ENCODE measurements at regions not wholly inside any gene's neighbourhood (a gene's known extent, or its start where the extent isn't known, plus 50 kb on each side); places are given as distances from the start of the nearest gene placed in this dataset.

DNA sequence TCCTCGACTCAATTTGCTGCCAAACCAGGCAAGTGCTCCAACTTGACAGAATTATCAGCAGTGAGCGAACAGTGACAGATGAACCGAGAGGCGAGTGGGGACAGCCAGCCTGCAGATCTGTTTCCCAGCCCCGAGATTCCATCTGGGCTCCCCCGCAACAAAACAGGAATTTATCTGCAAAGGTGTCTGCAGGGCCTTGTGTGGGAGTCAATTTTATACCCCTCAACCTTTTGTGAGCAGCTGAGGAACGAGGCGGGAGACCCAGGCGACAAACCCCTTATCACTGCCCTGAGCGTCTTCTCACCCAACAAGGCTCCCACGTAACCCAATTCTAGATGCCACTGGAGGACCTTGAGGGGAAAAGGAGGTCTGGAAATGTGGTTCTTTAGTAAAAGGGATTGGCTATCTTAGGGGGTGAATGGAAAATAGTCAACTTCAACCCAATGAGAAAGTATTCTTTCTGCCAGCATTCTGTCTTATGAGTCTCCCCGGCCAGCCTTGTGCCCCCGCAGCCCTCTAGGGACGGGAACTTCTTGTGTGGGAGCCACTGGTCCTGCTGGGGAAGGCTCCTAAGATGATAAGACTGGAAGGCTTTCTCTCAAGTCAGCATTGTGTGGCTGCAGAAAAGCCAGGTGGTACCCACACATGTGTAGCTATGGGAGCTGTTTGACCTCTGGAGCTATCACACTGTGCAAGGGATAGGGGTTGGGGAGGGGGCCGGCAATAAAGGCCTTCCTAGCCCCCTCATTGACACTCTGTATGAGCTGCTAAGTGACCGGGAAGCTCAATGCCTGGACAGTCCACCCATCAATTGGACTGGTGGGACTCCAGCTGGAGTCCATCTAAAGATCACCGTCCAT lies 527.9 kb downstream of the SHQ1 start:
- TF ChIP-seq CHD2 (IDR thresholded peaks at IDR 0.05; ENCODE audit: low read length, partially characterized antibody) (no peak), TEAD4 (IDR thresholded peaks at IDR 0.05; ENCODE audit: borderline replicate concordance, insufficient read depth) (no peak), MAX (IDR thresholded peaks at IDR 0.05; ENCODE audit: low read depth) (no peak), GABPA (IDR thresholded peaks at IDR 0.05; ENCODE audit: low read depth) (no peak), EZH2phosphoT487 (IDR thresholded peaks at IDR 0.05; ENCODE audit: borderline replicate concordance, low read depth) (no peak)
- TF ChIP-seq, protein P1, sequence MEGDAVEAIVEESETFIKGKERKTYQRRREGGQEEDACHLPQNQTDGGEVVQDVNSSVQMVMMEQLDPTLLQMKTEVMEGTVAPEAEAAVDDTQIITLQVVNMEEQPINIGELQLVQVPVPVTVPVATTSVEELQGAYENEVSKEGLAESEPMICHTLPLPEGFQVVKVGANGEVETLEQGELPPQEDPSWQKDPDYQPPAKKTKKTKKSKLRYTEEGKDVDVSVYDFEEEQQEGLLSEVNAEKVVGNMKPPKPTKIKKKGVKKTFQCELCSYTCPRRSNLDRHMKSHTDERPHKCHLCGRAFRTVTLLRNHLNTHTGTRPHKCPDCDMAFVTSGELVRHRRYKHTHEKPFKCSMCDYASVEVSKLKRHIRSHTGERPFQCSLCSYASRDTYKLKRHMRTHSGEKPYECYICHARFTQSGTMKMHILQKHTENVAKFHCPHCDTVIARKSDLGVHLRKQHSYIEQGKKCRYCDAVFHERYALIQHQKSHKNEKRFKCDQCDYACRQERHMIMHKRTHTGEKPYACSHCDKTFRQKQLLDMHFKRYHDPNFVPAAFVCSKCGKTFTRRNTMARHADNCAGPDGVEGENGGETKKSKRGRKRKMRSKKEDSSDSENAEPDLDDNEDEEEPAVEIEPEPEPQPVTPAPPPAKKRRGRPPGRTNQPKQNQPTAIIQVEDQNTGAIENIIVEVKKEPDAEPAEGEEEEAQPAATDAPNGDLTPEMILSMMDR (IDR thresholded peaks at IDR 0.05): no peak
